Osteocyte (in vitro differentiated cells): ENCODE measurements at regions not wholly inside any gene's neighbourhood (a gene's known extent, or its start where the extent isn't known, plus 50 kb on each side); places are given as distances from the start of the nearest gene placed in this dataset.
A peak's percentile ranks its signal among the peaks of the same experiment; 100 is the strongest.
"Not testable (repeated sequence)": the region's sequence is repeated elsewhere in the genome, so short reads cannot be mapped to it uniquely, and the experiment has no call there.

Source experiments
- DNase-seq: peaks from one replicate; pipeline ENCODE4 v3.0.0; 2021; ENCODE audit warnings: mixed read lengths; ENCODE audit not compliant: unreplicated experiment; ENCODE audit errors: extremely low spot score
- H3K27ac Mint-ChIP-seq: one replicate; pipeline ENCODE4 v1.8.0; 2021; ENCODE audit warnings: mild to moderate bottlenecking, mixed read lengths; ENCODE audit not compliant: unreplicated experiment
- H3K27me3 Mint-ChIP-seq: one replicate; pipeline ENCODE4 v1.8.0; 2021; ENCODE audit warnings: mixed read lengths; ENCODE audit not compliant: unreplicated experiment
- H3K36me3 Mint-ChIP-seq: one replicate; pipeline ENCODE4 v1.8.0; 2021; ENCODE audit warnings: mixed read lengths; ENCODE audit not compliant: unreplicated experiment
- H3K4me1 Mint-ChIP-seq: one replicate; pipeline ENCODE4 v1.8.0; 2021; ENCODE audit warnings: mixed read lengths; ENCODE audit not compliant: unreplicated experiment
- H3K4me3 Mint-ChIP-seq: one replicate; pipeline ENCODE4 v1.8.0; 2021; ENCODE audit warnings: mild to moderate bottlenecking, moderate library complexity, mixed read lengths; ENCODE audit not compliant: unreplicated experiment
- H3K9me3 Mint-ChIP-seq: one replicate; pipeline ENCODE4 v1.8.0; 2021; ENCODE audit warnings: mixed read lengths; ENCODE audit not compliant: unreplicated experiment
- CTCF ChIP-seq: fragments of 200-600 bp; sonication (generic); IDR thresholded peaks from 2 replicates; pipeline ENCODE4 v1.5.0; 2021; ENCODE audit warnings: antibody characterized with exemption, mild to moderate bottlenecking, moderate library complexity

- not testable (repeated sequence) for H3K27ac Mint-ChIP-seq, H3K36me3 Mint-ChIP-seq, H3K4me3 Mint-ChIP-seq, DNase-seq, H3K4me1 Mint-ChIP-seq, H3K9me3 Mint-ChIP-seq
- TF ChIP-seq CTCF = peak; percentile 15
- peaks cover 40% of the 10 kb centered on the region for H3K27me3 Mint-ChIP-seq
Observed at GRCh38 chr12:11498574-11498973, 103.2 kb upstream of the PRB2 start.

GRCh38 chr12:11499806-11500187 lies 104.4 kb upstream of the PRB2 start:
- no peak for TF ChIP-seq CTCF
- no peak for DNase-seq
- Mint-ChIP-seq H3K4me3 (no peak overlapping the region), H3K9me3 (peaks cover 9% of the 10 kb centered on the region), H3K27me3 (peaks cover 39% of the 10 kb centered on the region), H3K36me3 (no peaks in the 10 kb centered on the region), H3K4me1 (peaks cover 6% of the 10 kb centered on the region), H3K27ac (no peak overlapping the region)

GRCh38 chr12:11500188-11500860 lies 105.0 kb upstream of the PRB2 start:
- H3K4me1 Mint-ChIP-seq = peaks cover 6% of the 10 kb centered on the region
- DNase-seq = peak; percentile 96
- no peaks in the 10 kb centered on the region for H3K36me3 Mint-ChIP-seq
- no peak overlapping the region for H3K27ac Mint-ChIP-seq
- TF ChIP-seq CTCF = no peak
- H3K4me3 Mint-ChIP-seq = no peak overlapping the region
- H3K9me3 Mint-ChIP-seq = peaks cover 9% of the 10 kb centered on the region
- peaks cover 39% of the 10 kb centered on the region for H3K27me3 Mint-ChIP-seq

- no peak for DNase-seq
- Mint-ChIP-seq H3K27ac (no peak overlapping the region), H3K4me1 (peaks cover 6% of the 10 kb centered on the region), H3K36me3 (no peaks in the 10 kb centered on the region), H3K4me3 (no peak overlapping the region), H3K27me3 (peaks cover 34% of the 10 kb centered on the region), H3K9me3 (peaks cover 9% of the 10 kb centered on the region)
- TF ChIP-seq CTCF = no peak
Observed at GRCh38 chr12:11500861-11501230, 105.5 kb upstream of the PRB2 start.

- H3K4me1 Mint-ChIP-seq = no peaks in the 10 kb centered on the region
- no peak for TF ChIP-seq CTCF
- no peak overlapping the region for H3K4me3 Mint-ChIP-seq
- peaks cover 33% of the 10 kb centered on the region for H3K27me3 Mint-ChIP-seq
- DNase-seq = peak; percentile 77
- H3K27ac Mint-ChIP-seq = no peak overlapping the region
- no peaks in the 10 kb centered on the region for H3K36me3 Mint-ChIP-seq
- H3K9me3 Mint-ChIP-seq = no peaks in the 10 kb centered on the region
Observed at GRCh38 chr12:11508699-11509098, 113.3 kb upstream of the PRB2 start.
